Neutrophil (primary cell): ENCODE measurements at regions not wholly inside any gene's neighbourhood (a gene's known extent, or its start where the extent isn't known, plus 50 kb on each side); places are given as distances from the start of the nearest gene placed in this dataset.
"Not testable (repeated sequence)": the region's sequence is repeated elsewhere in the genome, so short reads cannot be mapped to it uniquely, and the experiment has no call there.

Experiments used
- H3K27ac ChIP-seq: fragments of 200-600 bp; sonication (generic); 2 replicates; pipeline ENCODE4 v1.5.1; 2016; ENCODE audit warnings: mild to moderate bottlenecking, moderate library complexity
- H3K27me3 ChIP-seq: fragments of 200-600 bp; sonication (generic); 2 replicates; pipeline ENCODE4 v1.6.0; 2016; ENCODE audit warnings: mild to moderate bottlenecking
- H3K36me3 ChIP-seq: fragments of 200-600 bp; sonication (generic); 2 replicates; pipeline ENCODE4 v1.5.1; 2017
- H3K4me1 ChIP-seq, 2 experiments: fragments of 200-600 bp in 1 of 2; sonication (generic) in 1 of 2; 1 replicate in 1 of 2; 2 replicates in 1 of 2; pipeline versions ENCODE4 v1.5.1 to v1.6.1; 2013 to 2016; ENCODE audit warnings: low read depth in 1 of 2, low read length in 1 of 2, mild to moderate bottlenecking in 1 of 2, moderate library complexity in 1 of 2; ENCODE audit not compliant: control insufficient read depth in 1 of 2, insufficient read depth in 1 of 2
- H3K4me3 ChIP-seq, 2 experiments: fragments of 200-600 bp in 1 of 2; sonication (generic) in 1 of 2; 1 replicate in 1 of 2; 2 replicates in 1 of 2; pipeline ENCODE4 v1.5.1; 2013 to 2016; ENCODE audit warnings: low read depth in 1 of 2, low read length in 1 of 2, mild to moderate bottlenecking in 1 of 2, moderate library complexity in 1 of 2
- H3K9me3 ChIP-seq: fragments of 200-600 bp; sonication (generic); 2 replicates; pipeline ENCODE4 v1.5.1; 2016
- TF ChIP-seq, protein P1 (sequence below): fragments of 200-600 bp; sonication (generic); IDR thresholded peaks from 2 replicates; pipeline ENCODE4 v1.5.1; 2016; ENCODE audit warnings: antibody characterized with exemption

DNA sequence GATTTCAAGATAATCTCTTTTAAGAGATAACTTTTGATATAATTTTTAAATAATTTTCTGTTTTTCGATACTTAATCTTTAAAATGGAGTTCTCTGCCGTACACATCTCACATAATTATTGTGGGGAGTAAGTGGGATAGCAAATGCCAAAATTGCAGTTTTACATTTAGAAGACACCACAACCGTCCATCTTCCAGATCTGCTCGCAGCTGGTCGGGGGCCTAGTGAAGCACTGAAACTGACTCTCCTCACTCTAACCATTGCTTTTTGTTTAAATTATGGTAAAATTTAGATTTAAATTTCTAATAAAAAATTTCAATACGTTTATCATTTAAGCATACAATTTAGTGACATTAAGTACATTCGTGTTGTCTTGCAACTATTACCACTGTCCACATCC lies 94.2 kb downstream of the PRR15 start:
- TF ChIP-seq, protein P1, sequence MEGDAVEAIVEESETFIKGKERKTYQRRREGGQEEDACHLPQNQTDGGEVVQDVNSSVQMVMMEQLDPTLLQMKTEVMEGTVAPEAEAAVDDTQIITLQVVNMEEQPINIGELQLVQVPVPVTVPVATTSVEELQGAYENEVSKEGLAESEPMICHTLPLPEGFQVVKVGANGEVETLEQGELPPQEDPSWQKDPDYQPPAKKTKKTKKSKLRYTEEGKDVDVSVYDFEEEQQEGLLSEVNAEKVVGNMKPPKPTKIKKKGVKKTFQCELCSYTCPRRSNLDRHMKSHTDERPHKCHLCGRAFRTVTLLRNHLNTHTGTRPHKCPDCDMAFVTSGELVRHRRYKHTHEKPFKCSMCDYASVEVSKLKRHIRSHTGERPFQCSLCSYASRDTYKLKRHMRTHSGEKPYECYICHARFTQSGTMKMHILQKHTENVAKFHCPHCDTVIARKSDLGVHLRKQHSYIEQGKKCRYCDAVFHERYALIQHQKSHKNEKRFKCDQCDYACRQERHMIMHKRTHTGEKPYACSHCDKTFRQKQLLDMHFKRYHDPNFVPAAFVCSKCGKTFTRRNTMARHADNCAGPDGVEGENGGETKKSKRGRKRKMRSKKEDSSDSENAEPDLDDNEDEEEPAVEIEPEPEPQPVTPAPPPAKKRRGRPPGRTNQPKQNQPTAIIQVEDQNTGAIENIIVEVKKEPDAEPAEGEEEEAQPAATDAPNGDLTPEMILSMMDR, result no peak
- H3K4me1 ChIP-seq, result no peaks in the 10 kb centered on the region
- H3K4me3 ChIP-seq, result no peak overlapping the region

GRCh38 chr7:29659213-29659612 lies 95.6 kb downstream of the PRR15 start:
- H3K36me3 ChIP-seq, H3K27ac ChIP-seq, H3K4me1 ChIP-seq, H3K27me3 ChIP-seq, H3K4me3 ChIP-seq, H3K9me3 ChIP-seq: not testable (repeated sequence)

More for the DNA sequence above, 94.2 kb downstream of the PRR15 start:
- no peaks in the 10 kb centered on the region for H3K27me3 ChIP-seq
- H3K27ac ChIP-seq, result no peak overlapping the region
- no peaks in the 10 kb centered on the region for H3K36me3 ChIP-seq
- H3K9me3 ChIP-seq, result no peaks in the 10 kb centered on the region

GRCh38 chr7:29662899-29663298 lies 99.3 kb downstream of the PRR15 start:
- H3K9me3 ChIP-seq, H3K36me3 ChIP-seq, H3K27ac ChIP-seq, H3K27me3 ChIP-seq, H3K4me3 ChIP-seq, H3K4me1 ChIP-seq: not testable (repeated sequence)

- not testable (repeated sequence) for H3K9me3 ChIP-seq, H3K4me3 ChIP-seq, H3K27ac ChIP-seq, H3K4me1 ChIP-seq, H3K27me3 ChIP-seq, H3K36me3 ChIP-seq
Measured at GRCh38 chr7:29664999-29665398, 101.4 kb downstream of the PRR15 start.

GRCh38 chr7:29667096-29667669 lies 103.5 kb downstream of the PRR15 start:
- H3K27ac ChIP-seq, H3K4me3 ChIP-seq, H3K9me3 ChIP-seq, H3K4me1 ChIP-seq, H3K27me3 ChIP-seq, H3K36me3 ChIP-seq: not testable (repeated sequence)

- H3K36me3 ChIP-seq, H3K4me1 ChIP-seq, H3K27me3 ChIP-seq, H3K9me3 ChIP-seq, H3K4me3 ChIP-seq, H3K27ac ChIP-seq: not testable (repeated sequence)
Measured at GRCh38 chr7:29671286-29671685, 107.7 kb downstream of the PRR15 start.

DNA sequence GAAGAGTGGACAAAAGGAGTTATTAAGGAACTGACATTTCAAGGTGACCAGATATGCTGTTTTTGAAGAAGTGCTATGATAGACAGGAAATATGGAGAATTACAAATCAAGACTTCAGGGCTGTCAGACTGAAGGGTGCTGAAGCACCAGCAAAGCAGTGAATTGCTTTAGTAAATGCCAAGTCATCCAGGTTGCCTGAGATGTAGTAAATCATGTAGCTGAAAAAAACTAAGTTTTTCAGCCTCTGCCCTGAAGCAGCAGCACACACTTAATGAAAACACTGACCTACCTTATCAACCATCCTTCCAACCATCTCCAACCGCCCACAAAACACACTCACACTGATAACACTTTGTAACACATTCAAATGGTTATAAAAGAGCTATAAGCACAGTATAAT lies 110.0 kb downstream of the PRR15 start:
- not testable (repeated sequence) for H3K9me3 ChIP-seq, H3K4me1 ChIP-seq, H3K27me3 ChIP-seq, H3K27ac ChIP-seq, H3K36me3 ChIP-seq, H3K4me3 ChIP-seq

- H3K4me3 ChIP-seq, H3K36me3 ChIP-seq, H3K27ac ChIP-seq, H3K9me3 ChIP-seq, H3K4me1 ChIP-seq, H3K27me3 ChIP-seq: not testable (repeated sequence)
Measured at GRCh38 chr7:29674626-29675025, 111.0 kb downstream of the PRR15 start.

GRCh38 chr7:29677254-29677653 lies 113.6 kb downstream of the PRR15 start:
- not testable (repeated sequence) for H3K36me3 ChIP-seq, H3K9me3 ChIP-seq, H3K27ac ChIP-seq, H3K4me1 ChIP-seq, H3K4me3 ChIP-seq, H3K27me3 ChIP-seq

GRCh38 chr7:29679963-29680362 lies 116.3 kb downstream of the PRR15 start:
- H3K27ac ChIP-seq, H3K4me1 ChIP-seq: not testable (repeated sequence)

GRCh38 chr7:29680601-29681000 lies 117.0 kb downstream of the PRR15 start:
- not testable (repeated sequence) for H3K9me3 ChIP-seq, H3K4me3 ChIP-seq, H3K27me3 ChIP-seq, H3K4me1 ChIP-seq, H3K36me3 ChIP-seq, H3K27ac ChIP-seq

More at GRCh38 chr7:29679963-29680362, 116.3 kb downstream of the PRR15 start:
- H3K9me3 ChIP-seq, H3K27me3 ChIP-seq, H3K4me3 ChIP-seq, H3K36me3 ChIP-seq: not testable (repeated sequence)

DNA sequence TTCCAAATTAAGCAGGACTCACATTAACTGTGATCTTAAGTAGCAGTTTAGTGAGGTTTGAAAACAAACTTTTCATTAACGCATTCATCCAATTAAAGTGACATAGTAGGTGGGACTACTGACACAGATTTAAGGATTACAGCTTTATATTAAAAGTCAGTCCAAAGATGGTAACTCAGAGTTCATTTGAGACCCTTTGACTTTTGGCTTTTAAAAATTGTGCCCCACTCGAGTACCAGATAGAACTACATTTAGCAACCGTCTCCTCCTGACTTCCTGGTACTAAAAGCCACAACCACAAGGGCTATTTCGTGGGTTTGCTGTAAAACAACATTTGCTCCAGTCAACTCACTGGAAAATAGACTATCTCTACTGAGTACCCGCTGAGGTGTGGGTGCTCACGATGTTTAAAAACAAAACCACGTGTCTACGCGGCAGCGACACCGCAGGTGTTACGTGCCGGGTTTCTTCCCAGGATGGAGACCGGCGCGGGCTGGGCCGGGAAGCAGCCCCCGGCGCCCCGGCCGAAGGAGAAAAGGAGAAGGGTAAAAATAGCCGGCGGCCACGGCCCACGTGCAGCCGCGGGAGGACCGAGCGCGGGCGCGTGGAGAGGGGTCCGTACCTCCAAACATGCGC lies 120.6 kb downstream of the PRR15 start:
- not testable (repeated sequence) for H3K9me3 ChIP-seq, H3K36me3 ChIP-seq, H3K27me3 ChIP-seq, H3K4me1 ChIP-seq
- peak overlapping the region; percentile 69 for H3K27ac ChIP-seq
- peak overlapping the region; percentile 67 to 69 for H3K4me3 ChIP-seq
